Activated CD4-positive, CD25-positive, alpha-beta regulatory T cell treated with anti-CD3 and anti-CD28 coated beads, Interleukin-2, amount 50 U/mL, for 16 hours (primary cell): ENCODE measurements at regions not wholly inside any gene's neighbourhood (a gene's known extent, or its start where the extent isn't known, plus 50 kb on each side); places are given as distances from the start of the nearest gene placed in this dataset.

Source experiments
- DNase-seq: peaks from one replicate; pipeline ENCODE4 v3.0.0-alpha.2; 2020; ENCODE audit warnings: low read depth, low spot score

DNA sequence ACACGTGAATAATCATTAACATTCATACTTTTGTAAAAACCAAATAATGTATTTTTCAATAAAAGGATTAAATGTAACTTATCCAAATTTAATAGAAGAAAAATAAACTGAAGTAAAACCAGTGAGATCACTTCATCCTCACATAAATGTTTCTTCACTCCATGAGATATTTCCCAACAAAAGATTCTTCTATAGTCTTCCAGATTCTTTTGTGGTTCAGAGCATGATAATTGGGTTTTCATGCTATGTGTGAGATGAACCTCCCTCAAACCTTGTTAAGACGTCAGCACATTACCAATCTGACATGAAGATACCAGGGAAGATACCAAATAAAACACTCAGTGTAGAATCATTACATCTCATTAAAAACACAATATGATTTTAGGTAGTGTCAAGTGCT, 62.9 kb upstream of the OXGR1 start:
- DNase-seq = no peak

DNA sequence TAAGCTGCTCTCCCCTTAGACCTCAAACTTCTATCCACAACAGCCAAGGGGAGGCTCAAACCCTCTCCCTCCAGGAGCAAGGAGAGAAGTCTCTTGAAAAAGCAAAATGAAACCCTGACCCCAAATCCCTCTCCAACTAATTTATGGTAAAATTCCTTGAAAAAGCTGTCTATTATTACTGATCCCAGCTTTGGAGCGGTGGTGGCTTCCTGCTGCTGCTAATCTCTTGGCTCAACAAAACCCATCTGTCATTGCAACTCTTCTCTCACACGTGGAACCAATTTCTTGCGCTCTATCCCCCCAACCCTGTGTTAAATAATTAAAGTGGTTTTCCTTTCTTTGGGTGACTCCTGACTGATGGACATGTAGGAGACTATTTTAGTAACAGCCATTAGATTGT, 64.1 kb upstream of the OXGR1 start:
- no peak for DNase-seq

DNA sequence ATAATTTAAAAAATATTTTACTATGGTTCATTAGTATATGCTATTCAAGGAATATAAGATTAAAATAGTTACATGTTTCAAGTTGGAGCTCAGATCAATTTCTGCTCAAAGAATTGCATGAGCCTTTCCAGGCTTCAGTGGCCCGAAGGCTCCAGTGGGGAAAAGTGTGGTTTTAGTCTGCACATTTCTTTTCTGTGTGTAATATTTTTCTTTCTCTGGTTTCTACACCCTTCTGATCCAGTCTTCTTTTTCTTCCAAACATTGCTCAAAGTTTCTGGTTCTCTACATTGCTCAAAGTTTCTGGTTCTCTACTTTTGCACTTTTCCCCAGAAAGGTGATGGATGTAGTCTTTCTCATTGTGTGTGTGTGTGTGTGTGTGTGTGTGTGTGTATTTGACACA, 64.7 kb upstream of the OXGR1 start:
- DNase-seq = no peak

DNA sequence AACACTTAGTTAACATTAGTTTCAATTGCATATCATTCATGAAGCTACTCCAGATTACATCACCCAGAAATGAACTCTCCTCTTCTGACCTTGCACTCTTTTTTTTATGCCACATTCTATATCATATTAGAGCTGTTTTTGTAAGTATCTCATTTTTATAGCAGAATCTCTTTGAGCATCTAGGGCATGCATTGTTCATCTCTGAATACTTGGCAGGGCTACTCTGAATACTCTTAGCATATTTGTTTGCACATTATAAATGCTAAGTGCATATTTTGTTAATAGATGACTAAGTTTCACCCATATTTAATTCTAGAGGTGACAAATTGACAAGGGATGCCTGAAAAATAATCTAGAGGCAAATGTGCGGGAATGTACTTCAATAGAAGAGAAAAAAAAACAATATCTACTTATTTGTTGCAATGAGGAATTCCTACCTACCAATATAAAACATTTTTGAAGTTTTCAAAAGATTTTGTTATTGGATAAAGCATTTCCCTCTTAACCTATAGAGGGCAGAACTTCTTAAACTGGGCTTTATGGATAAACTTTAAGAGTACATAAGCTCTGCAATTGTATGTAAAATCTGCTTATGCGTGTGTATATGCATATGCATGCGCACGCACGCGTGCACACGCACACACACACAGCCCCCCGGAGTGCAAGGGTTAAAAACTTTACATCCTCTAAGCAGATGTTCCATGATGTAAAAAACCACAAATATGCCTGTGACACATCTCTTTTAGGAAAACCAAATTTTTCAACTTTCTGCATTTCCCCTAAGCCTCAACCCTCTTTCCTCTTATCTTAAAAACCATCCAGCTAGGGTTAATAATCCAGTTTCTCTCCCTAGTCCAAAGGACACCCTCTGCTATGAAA, 73.0 kb upstream of the OXGR1 start:
- DNase-seq = no peak

DNA sequence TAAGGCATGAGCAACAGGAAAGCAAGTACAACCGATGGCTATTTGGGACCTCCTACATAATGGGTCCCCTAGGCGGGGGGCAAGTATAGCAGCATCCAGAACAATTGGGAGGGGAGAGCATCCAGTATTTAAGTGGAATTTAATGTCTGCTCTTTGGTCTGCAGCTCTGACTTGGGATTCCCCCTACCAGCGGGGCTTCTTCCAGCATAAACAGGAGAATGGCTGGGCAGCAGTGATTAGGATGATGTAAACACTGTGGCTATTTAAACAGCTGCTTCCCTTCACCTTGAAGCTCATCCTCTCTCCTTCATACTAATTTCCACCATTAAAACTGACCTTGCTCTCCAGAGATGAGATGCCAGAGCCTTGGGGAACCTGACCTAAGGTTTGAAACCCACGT, 73.9 kb upstream of the OXGR1 start:
- no peak for DNase-seq

DNA sequence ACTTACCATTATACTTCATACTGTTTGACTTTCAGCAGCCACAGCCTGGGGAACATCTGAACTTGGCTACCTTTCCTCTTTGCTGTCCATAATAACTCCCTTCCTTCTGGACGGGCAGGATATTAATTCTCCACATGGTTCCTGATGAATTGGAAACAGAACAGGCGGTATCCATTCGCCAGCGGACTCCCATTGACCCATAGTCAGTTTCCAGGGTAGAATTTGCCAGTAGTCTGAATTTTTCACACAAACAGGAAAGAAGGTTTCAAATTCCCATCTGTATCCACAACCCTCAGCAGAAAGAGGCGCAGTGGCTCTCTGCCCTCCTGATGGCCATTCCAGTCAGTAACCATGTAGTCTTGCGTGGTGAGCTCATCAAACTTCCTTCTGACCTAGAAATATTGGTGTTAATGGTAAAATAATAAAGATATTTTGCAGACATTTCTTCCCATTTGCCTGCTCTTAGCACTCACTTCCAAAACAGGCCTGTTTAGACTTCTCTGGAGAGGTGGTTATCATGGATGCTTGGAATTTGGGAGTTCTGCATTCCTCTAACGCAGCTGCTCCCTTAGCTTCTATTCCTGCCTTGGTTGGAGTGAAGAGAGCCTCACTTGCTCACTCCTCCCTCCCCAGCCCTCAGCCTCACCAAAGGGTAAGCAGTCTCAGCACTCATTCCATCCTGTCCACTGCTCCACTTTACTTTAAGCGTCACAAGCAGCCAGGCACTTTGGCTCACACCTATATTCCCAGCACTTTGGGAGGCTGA, 75.0 kb upstream of the OXGR1 start:
- no peak for DNase-seq

DNA sequence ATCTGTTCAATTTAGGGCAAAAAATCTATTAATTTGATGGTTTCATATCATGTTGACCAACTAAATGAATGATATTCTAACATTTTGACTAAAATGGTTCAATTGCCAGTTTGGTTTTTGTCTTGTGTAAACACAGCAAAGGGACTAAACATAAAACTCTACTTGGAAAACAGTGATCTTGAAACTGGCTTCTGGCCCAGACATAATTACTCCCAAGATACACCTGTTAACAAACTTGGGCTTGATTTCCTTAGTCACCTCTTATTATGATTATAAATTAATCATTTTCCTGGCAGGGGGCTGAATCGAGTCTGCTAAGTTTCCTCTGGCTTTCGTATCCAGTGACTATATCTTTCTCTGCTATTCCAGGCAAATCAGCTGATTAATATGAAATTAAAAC, 78.0 kb upstream of the OXGR1 start:
- no peak for DNase-seq

DNA sequence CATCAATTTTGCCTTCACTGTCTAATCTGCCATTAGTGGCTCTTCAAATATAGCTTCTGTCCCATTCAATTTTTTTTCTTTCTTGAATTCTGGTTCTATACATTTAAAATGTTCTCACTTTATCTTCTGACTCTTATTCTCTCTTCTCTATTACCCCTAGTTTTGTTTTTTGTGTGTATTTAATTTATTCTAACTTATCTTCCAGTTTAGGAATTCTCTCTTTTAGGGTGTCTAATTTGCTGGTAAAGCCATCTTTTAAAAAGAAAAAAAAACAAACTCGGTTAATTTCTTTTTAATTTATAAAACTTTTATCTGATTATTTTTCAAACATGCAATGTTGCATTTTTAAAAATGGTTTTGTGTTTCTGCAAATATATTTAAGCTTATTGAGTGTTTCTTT, 80.3 kb upstream of the OXGR1 start:
- no peak for DNase-seq

DNA sequence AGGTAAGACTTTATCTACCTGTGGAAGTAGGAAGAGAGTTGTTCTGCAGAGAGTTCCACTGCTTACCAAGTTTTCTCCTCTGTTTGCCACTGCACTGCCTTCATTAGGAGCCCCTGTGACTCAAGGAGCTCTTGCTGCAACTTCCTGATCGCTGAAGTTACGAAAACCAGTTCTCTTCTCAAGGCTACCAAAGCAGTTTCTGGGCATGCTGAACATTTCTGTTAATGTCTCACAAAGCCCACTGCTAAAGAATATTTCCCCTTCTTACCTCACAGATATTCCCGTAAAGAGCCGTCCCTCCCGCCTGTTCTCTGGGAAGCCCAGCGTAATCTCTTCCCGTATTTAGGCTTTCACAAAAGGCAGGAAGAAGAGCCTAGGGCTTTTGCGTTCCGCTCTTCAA, 82.6 kb upstream of the OXGR1 start:
- no peak for DNase-seq

DNA sequence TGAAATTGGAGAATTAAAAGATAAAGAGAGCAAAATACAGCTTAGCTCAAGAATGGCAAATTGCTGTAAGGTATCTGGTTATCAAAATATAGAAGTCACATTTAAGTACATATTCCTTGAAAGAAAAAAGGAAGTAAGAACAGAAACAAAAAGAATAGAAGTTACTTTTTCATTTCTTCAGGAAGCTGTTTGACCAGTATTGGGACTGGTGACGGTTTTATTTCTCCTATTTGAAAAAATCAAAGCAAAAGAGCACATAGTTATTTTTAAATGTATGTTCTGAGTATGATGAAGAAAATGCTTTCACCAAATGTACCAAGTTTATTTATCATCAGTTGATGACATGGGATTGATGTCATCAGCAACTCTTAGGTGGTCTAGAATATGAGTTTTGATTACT, 83.1 kb upstream of the OXGR1 start:
- no peak for DNase-seq

DNA sequence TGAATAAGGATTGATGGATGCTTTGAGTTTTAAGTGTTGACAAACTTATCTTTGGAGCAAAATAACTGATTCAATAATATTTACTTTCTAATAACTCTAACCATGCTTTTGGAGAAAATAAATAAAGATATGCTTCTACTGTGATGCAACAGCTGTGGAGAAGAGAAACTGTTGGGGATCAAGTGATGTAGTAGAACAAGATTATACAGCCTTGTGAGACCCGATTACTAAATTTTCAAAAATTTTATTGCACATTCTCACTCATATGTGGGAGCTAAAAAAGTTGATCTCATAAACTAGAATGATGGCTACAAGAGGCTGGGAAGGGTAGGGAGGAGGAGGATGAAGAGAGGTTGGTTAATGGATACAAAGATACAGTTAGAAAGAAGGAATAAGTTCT, 85.5 kb upstream of the OXGR1 start:
- no peak for DNase-seq

DNA sequence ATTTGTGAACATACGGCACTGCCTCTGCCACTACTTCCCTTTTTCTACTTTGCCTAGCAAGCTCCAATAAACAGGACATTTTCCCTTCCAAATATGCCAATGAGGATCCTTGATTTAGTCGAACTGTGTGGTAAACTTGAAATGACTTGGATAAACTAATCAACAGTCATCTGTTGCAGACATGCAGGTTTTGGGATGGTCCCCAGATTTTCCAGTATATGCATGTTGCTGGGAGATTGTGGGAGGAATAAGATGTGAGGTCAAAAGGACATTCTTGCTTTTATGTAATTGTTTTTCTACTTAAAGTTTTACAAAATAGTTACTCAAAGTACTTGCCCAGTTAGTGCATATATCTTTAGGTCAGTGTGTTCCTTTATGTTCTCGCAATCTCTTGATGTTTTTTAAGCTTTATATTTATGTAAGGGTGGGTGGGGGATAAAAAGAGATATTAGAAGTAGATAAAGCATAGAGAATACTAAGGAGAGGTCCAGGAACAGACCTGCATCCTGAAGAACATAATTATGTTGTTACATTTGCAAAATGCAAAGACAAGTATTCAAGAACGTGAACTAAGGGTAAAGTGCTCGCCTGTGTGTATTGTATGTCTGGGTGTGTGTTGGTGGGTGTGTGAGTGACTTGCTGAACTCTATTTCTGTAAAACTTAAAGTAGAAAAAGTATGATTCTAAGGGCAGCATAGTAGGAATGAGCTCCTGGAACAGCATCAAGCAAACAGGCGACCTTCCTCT, 88.4 kb upstream of the OXGR1 start:
- DNase-seq = no peak

DNA sequence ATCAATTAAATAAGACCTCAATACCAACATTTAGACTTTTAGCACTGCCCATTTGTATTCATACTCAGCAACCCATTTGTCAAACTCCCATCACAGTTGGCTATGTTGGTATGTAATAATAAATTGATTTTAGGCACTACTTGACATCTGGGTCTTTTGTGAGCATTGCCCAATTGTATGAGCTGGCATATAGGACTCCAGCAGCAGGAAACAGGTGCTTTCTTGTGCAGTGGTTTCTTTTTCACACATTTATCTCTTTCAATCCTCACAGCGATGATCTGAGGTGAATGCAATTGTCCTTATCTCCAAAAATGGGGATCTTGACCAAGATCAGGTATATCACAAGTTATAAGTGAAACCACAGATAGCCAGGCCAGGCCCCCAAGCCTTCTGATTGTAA, 96.9 kb upstream of the OXGR1 start:
- DNase-seq = no peak

DNA sequence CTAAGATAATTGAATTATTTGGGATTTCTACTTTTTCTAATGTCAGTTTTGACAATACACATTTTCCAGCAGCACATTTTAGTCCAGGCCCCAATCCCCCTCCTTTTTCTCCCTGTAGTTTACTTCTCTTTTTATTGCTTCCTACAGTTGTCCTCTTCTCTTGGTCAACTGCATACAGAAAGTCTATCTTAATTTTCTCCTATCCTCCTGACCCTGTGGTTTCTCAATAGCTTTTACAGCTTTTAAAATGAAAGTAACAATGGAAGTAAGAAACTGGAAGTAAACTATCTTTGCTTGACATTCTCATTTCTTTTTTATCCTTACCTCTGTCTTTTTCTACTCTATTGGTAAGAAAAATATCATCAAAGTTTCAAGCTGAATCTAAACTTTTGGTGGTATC, 106.5 kb upstream of the OXGR1 start:
- DNase-seq = no peak

DNA sequence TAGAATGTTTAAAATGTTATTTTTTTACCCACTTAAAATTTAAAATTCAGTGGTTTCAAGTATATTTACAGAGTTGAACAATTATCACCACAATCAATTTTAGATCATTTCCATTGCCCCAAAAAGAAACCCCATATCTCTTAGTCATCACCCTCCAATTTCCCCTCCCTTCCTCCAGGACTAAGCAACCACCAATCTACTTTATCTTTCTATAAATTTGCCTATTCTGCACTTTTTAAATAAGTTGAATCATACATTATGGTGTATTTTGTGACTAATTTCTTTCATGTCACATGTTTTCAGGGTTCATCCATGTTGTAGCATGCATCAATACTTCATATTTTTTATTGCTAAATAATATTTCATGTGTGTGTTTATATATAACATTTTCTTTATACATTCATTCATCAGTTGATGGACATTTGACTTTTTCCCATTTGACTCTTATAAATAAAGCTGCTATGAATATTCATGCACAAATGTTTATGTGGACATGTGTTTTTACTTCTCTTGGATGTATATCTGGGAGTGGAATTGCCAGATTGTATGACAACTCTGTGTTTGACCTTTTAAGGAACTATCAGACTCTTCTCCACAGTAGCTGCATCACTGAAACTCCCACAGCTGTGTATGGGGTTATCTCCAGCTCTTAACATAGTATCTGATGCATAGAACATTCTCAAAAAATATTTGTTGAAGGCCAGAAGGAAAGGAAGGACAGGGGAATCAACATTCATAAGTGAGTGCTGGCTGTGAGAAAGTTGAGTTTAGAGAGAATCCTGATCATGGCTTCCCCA, 107.8 kb upstream of the OXGR1 start:
- no peak for DNase-seq

DNA sequence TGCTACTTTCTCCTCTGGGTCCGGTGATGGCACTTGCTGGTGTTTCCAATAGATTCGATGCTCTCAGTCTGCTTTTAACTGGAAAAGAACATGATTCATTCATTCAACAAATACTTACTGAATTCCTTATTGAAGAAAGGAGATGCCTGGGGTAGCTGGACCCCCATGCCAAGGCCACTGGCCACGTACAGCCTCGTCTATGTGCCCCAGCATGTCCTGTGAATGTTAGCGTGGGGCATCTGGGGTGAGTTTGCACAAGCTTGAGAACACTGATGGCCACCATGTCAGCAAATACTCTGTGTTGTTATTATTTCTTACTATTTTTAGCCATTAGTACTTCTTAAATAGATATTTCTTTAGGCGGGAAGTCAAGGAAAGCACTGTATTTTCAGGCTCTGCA, 112.0 kb upstream of the OXGR1 start:
- no peak for DNase-seq

DNA sequence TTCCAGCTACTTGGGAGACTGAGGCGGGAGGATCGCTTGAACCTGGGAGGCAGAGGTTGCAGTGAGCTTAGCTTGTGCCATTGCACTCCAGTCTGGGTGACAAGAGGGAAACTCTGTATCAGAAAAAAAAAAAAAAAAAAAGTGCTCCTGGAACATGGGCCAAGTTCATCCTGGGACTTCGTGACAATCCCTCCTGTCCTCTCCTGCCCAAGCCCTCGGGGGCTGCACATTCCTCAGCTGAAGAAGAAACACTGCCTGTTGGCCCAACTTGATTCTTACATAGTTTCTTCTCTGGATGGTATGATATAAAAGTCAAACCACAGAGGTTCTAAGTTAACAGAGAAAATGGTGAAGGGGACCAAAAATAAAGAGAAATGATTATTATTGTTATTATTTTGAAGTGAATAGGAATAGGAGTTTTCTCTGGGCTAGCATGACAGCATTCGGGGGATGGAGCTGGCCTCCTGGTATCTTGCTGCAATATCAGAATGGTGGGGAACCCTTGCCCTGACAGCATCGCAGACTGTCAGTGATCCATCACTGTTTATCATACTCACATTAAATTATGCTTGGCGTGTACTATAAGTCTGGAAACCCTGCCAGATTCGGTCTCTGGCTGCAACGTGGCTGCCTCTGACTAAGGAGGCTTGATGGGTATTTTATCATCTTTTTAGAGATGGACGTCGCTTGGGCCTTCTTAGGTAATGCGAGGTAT, 113.7 kb upstream of the OXGR1 start:
- DNase-seq = no peak

DNA sequence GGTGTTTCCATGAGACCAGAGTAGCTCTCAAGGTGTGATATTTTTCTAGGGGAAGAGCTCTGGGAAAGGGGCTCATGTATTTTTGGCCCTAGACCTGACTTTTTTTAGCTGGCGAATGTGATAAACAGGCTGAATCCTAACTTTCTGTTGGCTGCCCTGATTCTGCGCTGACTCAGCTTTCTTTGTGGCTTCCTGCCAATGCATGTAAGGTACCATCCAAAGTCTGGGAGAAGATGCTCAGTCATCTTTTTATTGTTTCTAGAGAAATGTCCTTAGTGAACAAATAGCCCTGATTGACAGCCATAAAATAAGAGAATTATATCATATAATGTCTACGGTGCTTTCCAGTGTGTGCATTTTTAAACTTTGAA, 113.6 kb upstream of the MBNL2 start:
- no peak for DNase-seq

DNA sequence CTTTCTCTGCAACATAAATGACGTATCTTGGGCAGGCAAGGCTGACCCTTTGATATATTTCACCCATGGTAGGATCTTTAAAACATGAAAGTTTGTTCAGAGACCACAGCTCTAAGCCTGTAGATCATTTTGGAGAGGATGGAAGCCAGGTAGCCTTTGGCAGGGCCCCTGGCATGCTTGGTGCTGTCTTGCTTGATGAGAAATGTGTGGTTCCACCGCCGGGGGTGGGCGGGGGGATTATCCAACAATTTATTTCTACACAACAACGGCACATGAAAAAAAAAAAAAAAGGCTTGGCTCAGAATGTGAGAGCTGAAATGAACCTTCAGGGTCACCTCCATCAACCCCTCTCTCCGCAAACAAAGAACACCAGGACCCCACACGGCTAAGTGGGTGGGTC, 112.9 kb upstream of the MBNL2 start:
- no peak for DNase-seq

DNA sequence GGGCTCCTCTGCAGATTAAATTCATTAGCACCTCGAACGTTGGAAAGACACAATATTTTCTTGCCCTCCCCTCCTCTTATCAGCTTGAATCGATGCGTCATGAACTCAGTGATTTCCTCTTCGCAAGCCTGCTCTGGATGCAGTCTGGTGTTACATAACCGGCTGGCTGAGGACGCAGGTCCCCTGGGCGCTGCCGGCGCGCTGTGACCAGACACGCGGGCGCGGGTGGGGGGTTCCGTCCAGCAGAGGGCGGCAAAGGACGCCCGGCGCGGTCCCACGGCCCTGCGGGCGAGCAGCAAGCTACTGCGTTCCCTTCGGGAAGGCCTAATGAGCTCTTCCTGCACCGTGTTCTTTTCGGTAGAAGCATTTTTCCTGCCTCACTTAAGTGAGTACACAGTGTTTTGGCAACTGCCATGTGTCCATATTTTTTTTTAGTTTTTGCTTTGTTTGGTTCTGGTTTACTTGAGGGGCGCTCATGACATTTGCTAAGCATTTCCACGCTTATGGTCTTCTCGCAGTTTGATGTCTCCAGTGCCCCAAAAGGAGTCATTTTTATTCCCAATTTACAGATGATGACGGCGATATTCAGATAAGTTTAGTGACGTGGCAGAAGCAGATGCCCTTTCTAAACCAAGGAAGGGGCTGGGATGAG, 112.2 kb upstream of the MBNL2 start:
- peak; percentile 57 for DNase-seq

DNA sequence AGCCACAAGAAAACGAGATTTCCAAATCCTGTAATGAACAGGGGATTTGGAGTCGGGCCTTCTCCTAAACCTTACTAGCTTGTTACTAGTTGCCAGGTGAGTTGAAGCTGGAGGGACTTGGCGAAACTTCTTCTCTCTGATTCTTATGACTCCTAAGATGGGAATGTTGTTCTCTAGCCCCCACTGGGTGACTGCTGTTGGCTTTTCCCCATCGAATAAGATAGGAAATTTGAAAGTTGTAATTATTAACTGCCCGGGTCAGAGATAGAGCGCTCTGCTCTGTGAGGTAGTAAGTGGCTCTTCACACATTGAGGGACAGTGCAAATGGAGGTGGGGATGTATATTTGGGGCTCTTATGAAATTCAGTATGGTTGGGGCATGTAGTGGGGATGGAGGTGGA, 111.2 kb upstream of the MBNL2 start:
- DNase-seq = no peak
